NCI-H128 (cell line): ENCODE measurements at regions not wholly inside any gene's neighbourhood (a gene's known extent, or its start where the extent isn't known, plus 50 kb on each side); places are given as distances from the start of the nearest gene placed in this dataset.

Source experiments
- DNase-seq: peaks from one replicate; lab custom pipeline; 2025; ENCODE audit not compliant: unreplicated experiment; lab: John Stamatoyannopoulos, UW

DNA sequence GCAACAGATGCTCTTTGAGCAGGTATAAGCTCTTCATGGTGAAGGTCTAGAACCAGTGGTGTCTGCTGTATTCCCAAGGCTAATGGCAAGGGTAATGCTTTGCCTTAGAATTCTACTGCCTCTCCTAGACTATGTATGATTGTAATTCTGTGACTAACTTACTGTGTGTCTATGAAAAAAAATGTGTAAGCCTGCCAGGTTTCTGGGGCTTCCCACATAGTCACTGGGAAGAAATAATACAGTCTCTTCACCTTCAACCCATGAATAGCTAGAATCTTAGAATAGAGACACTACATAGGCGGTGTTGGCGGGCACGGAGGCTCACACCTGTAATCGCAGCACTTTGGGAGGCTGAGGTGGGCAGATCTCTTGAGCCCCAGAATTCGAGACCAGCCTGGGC, 84.1 kb downstream of the C11orf91 start:
- no peak for DNase-seq

DNA sequence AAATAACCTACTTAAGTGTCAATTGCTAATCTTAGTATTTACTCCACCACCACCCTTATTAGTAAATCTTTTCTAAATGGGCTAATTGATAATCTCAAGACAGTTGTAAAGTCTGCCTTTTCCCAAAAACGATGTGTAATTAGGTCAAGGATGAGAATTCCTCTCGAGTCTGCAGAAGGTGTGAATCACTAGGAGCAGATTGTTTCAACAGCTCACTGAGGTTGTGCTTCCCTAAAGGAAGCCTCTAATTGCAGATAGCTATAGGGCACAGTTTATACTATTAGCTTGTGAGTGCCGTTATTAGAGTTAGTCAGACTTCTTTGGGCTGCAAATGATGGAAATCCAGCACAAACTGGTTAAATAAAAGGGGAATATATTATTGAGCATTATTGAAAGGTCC, 84.9 kb downstream of the C11orf91 start:
- no peak for DNase-seq

DNA sequence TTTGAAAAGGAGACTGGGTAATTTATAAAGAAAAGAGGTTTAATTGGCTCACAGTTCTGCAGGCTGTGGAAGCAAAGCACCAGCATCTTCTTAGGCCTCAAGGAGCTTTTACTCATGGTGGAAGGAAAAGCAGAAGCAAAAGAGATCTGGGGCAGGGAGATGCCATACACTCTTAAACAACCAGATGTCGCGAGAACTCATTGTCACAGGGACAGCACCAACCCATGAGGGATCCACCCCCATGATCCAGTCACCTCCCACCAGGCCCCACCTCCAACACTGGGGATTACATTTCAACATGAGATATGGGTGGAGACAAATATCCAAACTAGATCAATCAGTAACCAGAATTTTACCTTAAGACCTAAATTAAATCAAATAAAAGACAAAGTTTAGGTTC, 87.2 kb downstream of the C11orf91 start:
- no peak for DNase-seq

DNA sequence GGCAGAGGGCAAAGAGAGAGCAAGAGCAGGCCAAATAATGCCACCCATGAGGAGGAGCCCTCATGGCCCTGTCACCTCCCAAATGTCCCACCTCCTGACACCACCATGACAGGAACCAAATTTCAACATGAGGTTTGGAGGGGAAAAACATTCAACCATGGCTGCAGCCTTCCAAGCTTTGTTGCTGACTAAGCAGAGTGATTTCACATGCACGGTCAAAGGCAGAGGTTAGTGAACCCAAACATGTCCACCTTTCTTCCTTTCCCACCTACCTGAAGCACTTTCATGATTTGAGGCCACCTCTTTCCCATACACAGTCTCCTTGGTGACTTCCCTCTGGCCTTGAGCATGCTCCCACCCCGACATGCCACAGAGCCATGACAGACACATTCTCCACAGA, 89.7 kb downstream of the C11orf91 start:
- DNase-seq: no peak

DNA sequence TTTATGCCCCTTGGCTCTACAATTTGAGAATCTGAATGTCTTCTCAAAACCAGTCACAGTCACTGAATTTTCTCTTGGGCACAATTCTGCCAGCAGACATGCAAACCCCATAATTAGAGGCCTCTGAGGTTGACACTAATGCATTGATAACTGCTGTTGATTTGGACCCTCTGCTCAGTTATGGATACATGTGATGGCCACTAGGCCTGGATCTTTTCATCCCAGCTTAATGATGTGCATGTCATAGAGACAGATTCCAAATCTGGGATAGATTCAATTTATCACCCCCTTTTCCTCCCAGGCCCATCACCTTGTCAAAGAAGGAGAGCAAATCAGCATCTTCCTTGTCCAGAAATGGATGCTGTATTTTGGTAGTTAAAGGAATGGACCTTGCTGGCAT, 92.2 kb downstream of the C11orf91 start:
- no peak for DNase-seq

DNA sequence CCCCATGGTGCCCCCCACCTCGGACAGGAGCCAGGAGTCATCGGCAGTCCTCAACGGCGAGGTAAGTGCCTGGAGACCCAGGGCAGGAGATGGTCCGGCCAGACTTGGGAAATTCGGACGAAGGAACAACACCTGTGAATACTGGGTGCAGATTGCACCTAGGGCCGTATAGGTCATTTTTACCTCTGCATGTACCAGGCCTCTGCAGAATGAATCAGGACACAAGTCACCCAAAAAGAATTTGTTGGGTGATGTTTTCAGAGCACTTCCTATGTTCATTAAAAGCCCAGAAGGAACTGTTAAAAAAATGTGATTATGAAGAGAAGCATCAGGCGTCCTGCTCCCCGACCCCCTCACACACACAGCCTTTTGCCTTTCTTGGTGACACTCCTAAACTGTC, 93.9 kb downstream of the C11orf91 start:
- no peak for DNase-seq

DNA sequence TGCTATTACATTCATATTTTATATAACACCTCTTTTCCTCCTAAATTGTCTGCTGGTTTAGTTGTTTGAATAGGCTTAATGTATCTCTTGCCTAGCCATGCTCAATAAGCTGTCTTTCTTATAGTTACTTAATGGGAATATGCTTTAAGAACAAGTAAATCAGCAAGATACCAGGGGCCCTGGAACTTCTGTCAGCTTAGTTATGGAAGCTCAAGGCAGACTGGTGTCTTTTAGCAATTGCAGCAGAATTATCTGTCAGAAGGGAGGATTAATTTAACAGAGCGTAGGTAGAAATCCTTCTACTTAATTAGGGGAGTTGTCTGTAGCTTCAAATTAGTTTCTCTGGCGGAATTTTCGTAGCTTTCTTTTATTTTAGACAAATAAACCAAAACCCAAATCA, 94.9 kb downstream of the C11orf91 start:
- DNase-seq: no peak

DNA sequence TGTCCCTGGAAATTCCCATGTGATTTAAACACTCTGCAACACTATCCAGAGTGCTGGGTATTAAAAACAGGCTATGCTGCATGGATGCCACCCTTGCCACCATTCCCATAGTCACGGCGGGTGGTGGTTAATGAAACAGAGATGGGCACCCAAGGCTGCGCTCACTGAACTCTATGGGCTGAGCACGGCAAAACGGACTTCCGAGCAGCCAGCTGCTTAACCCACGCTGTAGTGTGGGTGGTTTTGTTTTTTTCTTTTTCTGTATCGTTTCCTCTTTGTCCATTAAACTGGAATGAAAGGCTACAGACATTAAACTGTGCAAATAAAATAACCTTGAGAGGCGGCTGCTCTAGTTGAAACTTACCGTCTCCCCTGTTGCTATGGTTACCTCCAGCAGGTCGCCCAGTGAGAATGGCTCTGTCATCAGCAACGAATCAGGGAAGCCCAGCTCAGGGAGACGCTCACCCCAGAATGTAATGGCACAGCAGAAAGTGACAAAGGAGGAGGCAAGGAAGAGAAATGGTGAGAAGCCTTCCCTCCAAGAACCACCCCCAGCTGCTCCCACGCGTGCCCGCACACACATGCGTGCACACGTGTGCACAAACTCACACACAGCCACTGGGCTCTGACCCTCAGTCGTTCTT, 102.1 kb downstream of the C11orf91 start:
- peak; percentile 60 for DNase-seq

DNA sequence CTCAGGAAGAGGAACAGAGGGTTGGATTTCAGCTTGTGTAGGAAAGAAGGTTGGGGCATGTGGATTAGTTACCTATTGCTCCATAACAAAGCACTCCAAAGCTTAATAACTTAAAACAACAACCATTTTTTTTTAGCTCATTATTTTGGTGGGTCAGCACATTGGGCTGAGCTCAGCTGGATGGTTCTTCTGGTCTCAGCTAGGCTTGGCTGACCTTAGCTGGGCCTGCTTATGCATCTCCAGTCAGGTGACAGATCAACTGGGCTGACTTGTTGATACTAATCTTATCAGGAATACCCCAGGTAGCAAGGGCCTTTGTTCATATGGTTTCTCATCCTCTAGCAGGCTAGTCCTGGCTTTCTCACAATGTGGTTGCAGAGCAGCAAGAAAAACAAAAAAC, 106.4 kb downstream of the C11orf91 start:
- no peak for DNase-seq

DNA sequence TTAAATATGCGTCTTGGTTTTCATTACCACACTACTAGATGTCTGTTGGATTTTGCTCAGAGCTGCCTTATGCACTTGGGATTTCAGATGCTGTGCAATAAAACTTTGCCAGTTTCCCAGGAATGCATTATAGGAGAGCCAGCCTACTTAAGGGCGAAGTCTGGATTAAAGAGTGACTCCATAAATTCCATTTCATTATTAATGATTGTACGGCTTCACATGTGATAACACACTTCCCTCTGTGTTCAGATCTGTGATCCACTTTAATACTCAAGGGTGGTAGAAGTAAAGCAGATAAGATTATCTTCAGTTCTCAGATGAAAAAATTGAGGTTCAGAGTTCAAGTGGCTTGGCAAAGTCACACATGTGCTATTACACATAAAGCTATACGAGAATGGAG, 110.2 kb downstream of the C11orf91 start:
- DNase-seq: no peak

DNA sequence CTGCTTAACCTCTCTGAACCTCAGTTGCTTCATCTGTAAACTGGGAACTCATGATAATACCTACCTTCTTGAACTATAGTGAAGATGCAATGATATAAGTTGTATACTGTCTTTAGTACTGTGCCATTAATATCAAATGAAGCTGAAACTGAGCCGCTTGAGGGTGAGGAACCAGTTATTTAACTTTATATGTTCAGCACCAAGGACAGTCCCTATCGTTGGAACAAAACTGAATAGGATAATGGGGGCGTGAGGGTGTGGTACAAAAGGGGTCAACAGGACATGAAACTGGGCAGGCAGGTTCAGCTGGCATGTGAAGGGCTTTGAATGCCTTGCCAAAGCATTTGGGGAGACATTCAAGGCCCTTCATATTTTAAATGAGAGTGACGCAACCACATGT, 112.6 kb downstream of the C11orf91 start:
- DNase-seq: no peak

DNA sequence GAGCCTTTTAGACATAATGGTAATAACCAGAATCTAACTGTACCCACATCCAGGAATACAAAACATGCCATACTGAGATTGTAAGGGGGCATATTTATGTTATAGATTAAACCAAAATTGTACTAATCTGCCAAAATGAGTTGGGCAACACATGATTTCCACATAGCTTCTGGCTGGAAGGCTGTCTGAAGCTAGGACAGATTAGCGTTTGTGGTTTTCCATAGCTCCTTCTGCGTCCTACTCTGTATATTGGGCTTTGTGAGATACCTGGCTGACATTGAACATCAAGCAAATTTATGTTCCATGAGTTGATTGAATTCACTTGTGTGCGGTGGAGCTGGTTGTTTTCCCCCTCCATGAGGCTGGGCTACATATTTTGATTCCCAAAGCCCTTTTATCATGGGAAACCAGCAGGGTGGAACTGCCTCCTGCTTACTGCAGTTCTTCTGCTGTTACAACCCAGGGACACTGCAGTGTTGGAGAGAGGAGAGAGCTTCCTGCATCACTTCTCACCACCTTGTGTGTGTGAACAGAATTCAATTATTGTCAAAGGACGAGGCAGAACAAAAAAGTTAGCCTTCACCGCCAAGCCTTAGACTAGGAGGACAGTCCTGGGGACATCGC, 114.9 kb downstream of the C11orf91 start:
- DNase-seq: no peak

DNA sequence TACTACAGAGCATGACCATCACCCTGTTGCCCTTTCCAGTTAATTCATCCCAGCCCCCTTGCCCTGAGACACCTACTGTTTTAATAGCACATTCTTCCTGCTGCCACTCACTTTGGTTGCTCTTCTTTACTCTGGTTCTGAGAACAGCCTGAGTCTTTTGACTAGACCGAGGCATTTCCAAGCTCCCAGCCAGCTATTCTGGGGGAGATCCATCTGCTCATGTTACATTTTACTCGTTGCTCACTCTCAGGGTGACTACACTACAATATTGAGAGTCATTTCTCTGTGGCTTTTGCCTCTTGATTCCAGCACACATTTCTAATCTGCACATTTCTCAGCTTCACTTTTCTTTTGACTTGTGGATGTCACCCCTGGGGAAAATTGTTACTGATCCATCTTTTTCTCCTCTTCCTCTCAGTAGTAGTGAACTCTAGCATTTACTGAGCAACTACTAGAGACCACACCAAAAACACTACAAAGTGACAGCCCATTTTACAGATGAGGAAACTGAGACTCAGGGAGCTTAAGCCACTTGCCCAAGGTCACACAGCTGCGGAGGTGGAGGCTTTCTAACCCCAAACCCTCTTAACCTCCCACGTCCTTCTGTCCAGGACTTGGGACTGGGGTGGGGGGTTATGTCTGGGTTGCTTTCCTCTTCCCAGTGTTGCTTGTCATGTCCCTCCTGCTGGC, 117.8 kb downstream of the C11orf91 start:
- no peak for DNase-seq

DNA sequence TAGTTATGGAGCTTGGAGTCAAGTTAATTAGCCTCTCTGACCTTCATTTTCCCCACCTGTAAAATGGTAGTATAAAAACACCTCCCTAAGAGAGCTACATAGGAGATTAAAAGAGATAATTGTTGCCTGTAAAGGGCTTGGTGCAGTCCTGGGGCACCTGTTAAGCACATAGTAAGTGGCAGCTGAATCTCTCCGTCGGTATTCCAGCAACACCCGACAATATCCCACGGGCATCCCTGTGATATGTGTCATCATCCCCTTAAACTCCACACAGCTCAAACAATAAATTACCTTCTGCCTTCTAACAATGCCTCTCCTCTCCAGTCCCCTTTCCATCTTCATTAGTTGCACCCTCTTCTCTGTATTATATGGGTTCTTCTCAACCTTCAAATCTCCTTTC, 121.5 kb downstream of the C11orf91 start:
- DNase-seq: no peak

DNA sequence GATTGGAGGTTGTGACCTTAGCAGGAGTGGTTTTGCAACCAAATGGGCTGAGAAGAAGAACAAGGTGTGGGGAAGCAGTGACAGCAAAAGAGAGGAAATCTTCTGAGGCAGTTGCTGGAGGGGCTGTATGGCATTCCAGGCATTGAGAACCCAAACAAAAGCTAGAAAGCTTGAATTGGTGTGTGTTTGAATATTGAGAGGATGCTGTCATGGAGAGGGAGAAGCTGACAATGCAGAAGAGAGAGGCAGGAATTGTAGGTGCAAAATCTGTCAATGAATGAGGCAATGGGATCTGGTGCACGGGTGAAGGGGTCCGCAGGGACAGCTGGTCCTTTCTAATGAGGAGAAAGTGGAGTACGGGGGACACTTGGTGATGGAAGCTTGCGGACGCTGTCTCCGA, 123.4 kb downstream of the C11orf91 start:
- DNase-seq: no peak

DNA sequence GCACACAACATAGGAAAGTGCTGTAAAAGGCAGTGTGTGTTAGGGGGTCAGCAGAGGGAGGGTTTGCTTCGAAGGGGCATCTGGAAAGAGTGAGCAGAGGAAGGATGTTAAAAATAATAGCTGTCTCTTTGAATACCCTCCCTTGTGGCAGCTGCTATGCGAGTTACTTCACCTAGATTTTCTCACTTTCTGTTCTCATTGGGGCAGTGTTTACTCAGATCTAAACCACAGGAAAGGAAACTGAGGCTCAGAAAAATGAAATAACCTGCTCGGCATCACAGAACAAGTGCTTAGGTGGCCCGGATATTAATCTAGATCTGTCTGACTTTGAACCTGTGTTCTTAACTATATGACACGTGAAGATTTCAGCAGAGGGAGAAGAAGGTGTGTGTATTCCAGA, 125.3 kb downstream of the C11orf91 start:
- no peak for DNase-seq

DNA sequence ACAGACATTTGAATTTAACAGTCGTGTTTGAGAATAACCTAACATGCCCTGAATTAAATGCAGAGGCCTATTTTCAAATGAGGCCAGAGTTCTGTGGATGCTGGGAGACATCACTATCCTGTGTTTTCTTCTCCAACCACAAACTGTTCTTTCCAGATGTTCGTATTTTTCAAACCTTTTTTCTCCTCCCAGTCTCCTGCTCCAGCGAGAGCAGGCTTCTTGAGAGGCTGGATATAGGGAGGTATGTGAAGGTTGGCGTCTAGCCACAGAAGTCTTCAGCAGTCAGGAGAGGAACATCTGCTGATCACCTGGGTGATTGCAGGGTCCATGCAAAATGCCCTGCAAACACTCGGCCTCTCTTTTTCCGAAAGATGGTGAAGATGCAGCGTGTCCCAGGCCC, 126.3 kb downstream of the C11orf91 start:
- no peak for DNase-seq

DNA sequence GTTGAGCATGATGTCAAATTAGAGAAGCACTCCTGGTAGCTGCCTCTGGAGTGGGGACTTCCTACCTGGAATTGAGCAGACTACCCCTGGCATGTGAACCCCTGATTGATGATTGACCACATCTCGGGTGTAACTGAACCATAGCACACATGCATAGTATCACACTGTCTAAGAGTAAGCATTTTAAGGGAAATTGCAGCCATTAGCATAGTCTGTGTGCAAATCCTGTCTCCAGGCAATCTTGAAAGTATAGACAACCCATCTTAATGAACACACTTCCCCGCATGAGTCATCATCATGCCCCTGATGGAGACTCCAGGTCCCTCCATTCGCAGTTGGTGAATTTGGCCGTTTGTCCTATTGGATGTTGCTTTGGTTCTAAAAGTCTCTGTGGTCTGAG, 131.3 kb downstream of the C11orf91 start:
- DNase-seq: no peak

DNA sequence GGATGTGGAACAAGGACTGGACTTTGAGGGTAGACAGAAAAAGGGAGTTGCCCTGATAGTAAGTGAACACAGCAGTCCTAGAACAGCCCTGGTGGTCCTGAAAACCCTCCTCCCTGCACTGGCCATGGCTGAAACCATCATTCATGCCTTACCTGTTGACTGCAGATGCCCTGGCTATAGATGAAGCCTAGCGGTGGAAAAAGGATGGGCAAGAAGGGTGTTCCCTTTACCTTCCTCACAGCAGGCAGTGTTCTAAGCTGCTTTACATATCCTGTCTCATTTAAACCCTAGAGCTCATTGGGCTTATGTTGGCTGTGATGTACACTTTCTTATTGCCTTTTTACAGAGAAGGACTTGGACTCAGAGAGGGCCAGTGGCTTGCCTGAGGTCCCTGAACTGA, 133.6 kb downstream of the C11orf91 start:
- DNase-seq: no peak

DNA sequence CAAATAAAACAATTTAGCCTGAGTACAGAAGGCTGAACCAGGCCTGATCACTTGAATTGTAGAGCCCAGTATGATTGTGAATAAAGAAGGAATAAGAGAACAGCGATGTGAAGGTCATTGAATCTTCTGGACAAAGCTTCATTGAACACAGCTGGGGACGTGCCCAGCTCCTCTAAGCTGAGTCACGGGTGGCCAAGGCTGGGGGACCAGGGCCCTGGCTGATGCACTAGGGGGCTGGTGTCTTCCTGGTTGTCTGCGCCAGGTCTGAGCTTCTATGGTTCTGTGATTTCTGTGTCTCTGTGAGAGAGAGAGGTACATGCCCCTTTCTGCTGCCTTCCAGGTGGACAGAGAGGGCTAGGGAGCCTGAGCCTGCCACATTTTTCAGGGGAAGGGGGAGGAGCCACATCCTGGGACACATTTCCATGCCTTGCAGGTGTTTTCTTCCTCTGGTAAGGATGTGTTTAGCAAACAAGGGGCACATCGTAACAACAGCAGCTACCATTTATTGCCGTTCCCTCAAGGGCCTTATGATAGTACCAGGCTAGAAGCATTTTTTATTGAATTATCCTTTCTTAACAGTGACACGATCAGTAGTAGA, 135.7 kb downstream of the C11orf91 start:
- DNase-seq: no peak

DNA sequence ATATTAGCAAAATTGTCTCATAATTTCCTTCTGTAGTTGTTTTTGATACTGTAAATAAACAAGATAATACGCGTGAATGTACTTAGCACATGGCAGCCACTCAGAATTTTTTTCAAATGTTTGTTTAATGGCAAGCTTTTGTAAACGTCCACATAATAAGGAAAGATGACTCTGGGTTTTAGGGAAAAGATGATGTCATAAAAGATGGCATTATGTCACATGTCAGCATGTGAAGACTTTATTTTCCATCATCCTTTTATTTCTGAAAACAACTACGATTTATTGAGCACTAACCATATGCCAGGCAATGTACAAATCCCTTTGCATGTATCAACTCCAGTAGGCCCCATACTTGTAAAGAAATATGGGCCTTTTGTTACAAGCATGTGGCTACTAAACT, 139.9 kb downstream of the C11orf91 start:
- DNase-seq: no peak

DNA sequence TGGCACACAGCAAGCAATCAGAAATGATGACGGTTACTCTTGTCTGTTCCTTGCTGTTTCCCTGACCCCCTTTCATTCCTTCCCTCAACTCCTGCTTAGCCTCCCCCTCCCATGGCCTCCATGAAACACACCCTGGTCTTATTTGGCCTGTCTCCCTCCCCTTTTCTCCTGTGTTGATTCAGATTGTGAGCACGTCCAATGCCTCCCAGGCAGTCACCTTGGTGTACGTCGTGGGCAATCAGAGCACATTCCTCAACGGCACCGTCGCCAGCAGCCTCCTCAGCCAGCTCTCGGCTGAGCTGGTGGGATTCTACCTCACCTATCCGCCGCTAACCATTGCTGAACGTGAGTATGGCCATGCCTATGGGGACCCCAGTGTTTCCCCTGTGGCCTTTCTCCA, 141.1 kb downstream of the C11orf91 start:
- DNase-seq: no peak
